ENCODE measurements at regions not wholly inside any gene's neighbourhood (a gene's known extent, or its start where the extent isn't known, plus 50 kb on each side); places are given as distances from the start of the nearest gene placed in this dataset.

- TF ChIP-seq, protein P1, sequence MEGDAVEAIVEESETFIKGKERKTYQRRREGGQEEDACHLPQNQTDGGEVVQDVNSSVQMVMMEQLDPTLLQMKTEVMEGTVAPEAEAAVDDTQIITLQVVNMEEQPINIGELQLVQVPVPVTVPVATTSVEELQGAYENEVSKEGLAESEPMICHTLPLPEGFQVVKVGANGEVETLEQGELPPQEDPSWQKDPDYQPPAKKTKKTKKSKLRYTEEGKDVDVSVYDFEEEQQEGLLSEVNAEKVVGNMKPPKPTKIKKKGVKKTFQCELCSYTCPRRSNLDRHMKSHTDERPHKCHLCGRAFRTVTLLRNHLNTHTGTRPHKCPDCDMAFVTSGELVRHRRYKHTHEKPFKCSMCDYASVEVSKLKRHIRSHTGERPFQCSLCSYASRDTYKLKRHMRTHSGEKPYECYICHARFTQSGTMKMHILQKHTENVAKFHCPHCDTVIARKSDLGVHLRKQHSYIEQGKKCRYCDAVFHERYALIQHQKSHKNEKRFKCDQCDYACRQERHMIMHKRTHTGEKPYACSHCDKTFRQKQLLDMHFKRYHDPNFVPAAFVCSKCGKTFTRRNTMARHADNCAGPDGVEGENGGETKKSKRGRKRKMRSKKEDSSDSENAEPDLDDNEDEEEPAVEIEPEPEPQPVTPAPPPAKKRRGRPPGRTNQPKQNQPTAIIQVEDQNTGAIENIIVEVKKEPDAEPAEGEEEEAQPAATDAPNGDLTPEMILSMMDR (IDR thresholded peaks at IDR 0.05; ENCODE audit: low read depth, low read length): no peak
- no peak for DNase-seq (ENCODE audit: low read depth, low spot score)
- no peak overlapping the region for H3K4me3 ChIP-seq (ENCODE audit: low read depth, low read length)
- in situ Hi-C loops (cut with HindIII; ENCODE audit: low sequenced_read_pairs): no loop called here
These were observed 188.4 kb downstream of the MTCL1 start for GRCh38 chr18:8893628-8894231.

DNA sequence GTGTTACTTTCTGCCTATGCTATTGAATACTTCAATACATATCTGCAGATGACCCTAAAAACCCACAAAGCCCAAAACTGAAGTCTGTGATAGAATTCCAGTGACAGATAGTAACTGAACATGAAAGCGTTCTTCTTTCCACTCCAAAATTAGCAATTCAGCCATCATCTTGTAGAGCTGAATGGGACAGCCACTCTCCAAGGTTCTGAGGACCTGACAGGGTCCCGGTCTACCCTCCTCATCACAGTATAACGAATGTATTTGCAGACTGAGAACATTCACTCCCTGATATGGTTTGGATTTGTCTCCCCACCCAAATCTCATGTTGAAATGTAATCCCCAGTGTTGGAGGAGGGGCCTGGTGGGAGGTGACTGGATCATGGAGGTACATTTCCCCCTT lies 189.5 kb downstream of the MTCL1 start:
- in situ Hi-C loops (cut with HindIII; ENCODE audit: low sequenced_read_pairs): no loop called here
- no peak for DNase-seq (ENCODE audit: low read depth, low spot score)
- no peak overlapping the region for H3K4me3 ChIP-seq (ENCODE audit: low read depth, low read length)
- TF ChIP-seq, protein P1 (IDR thresholded peaks at IDR 0.05; ENCODE audit: low read depth, low read length): no peak

GRCh38 chr18:8895341-8895740 lies 190.0 kb downstream of the MTCL1 start:
- no peak for DNase-seq (ENCODE audit: low read depth, low spot score)
- TF ChIP-seq, protein P1 (IDR thresholded peaks at IDR 0.05; ENCODE audit: low read depth, low read length): no peak
- in situ Hi-C loops (cut with HindIII; ENCODE audit: low sequenced_read_pairs): no loop called here
- no peak overlapping the region for H3K4me3 ChIP-seq (ENCODE audit: low read depth, low read length)

DNA sequence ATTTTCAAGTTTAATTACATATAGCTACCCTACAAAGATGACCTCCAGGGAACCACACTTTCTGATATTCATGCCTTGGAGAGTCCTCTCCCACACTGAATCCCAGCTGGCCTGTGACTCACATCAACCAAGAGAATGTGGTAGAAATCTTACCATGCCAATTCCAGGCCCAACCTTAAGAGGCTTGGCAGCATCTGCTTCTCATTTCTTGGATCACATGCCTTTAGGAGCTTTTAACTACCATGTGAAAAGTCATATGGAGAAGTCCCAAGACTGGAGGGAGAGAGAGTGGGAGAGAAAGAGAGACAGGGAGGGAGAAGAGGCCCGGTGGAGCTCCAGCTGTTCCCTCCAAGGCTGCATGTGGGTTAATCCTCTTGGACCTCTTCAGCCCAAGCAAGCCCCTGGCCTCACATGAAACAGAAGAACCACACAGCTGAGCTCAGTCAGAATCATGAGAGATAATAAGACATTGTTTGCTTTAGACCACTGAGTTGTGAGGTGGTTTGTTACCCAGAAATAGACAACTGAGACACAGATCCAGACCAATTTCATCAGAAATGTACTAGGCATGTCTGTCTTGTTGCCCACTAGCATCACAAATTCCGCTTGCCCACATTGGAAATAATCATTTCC lies 190.7 kb downstream of the MTCL1 start:
- TF ChIP-seq, protein P1 (IDR thresholded peaks at IDR 0.05; ENCODE audit: low read depth, low read length): no peak
- in situ Hi-C loops (cut with HindIII; ENCODE audit: low sequenced_read_pairs): no loop called here
- DNase-seq (ENCODE audit: low read depth, low spot score): peak; percentile 78
- H3K4me3 ChIP-seq (ENCODE audit: low read depth, low read length): no peak overlapping the region

DNA sequence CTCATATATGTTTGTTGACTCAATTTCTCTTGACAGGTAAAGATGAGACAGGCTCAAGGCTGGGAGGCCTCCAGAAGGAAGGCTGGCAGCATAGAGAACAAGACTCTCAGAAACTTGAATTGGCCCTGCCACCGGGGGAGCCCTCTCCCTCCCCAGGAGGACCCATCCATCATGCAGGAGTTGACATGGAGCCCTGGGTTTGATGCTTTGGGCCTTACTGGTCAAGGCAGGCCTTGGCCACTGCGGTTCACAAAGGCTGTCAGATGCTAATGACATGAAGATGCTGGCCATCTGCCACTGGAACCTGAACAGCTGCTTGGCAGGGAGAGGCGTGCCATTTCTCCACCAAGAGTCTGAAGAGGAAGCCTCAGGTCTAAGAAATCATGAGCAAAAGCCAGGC lies 193.6 kb downstream of the MTCL1 start:
- no peak overlapping the region for H3K4me3 ChIP-seq (ENCODE audit: low read depth, low read length)
- DNase-seq (ENCODE audit: low read depth, low spot score): no peak
- in situ Hi-C loops (cut with HindIII; ENCODE audit: low sequenced_read_pairs): no loop called here
- TF ChIP-seq, protein P1 (IDR thresholded peaks at IDR 0.05; ENCODE audit: low read depth, low read length): no peak

DNA sequence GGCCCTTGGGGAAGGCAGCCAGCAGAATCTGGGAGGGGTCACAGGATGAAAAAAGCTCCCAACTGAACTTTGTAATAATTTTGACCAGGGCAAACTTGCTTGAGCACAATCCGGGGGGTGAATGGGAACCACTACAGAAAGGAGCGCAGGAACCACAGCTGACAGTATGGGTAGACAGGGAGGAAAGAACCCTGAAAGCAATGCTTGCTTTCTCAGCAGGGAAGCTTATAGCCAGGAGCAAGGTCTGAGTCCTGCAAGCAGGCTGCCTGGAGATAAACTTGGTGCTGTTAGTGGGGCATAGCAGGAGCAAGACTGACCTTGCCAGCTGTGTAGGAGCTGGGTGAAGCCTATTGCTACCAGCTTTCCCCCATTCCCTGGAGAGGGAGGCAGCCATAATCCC lies 195.2 kb downstream of the MTCL1 start:
- no peak for DNase-seq (ENCODE audit: low read depth, low spot score)
- no peak overlapping the region for H3K4me3 ChIP-seq (ENCODE audit: low read depth, low read length)
- TF ChIP-seq, protein P1 (IDR thresholded peaks at IDR 0.05; ENCODE audit: low read depth, low read length): no peak
- in situ Hi-C loops (cut with HindIII; ENCODE audit: low sequenced_read_pairs): no loop called here
